Trophoblast cell (in vitro differentiated cells and primary cell): ENCODE measurements at regions not wholly inside any gene's neighbourhood (a gene's known extent, or its start where the extent isn't known, plus 50 kb on each side); places are given as distances from the start of the nearest gene placed in this dataset.
A peak's percentile ranks its signal among the peaks of the same experiment; 100 is the strongest.

Experiments used
- DNase-seq, 2 donors: peaks; one replicate each; pipeline ENCODE4 v3.0.0-alpha.2; 2016
- H2AFZ ChIP-seq: 2 replicates; pipeline ENCODE4 v1.6.1; 2013; ENCODE audit warnings: low read length, moderate library complexity, mild to moderate bottlenecking; ENCODE audit not compliant: insufficient read depth, poor library complexity
- H2AK5ac ChIP-seq: 2 replicates; pipeline ENCODE4 v1.6.1; 2013; ENCODE audit warnings: mild to moderate bottlenecking, low read length
- H2BK120ac ChIP-seq: 2 replicates; pipeline ENCODE4 v1.6.1; 2013; ENCODE audit warnings: low read length, mild to moderate bottlenecking, moderate library complexity; ENCODE audit not compliant: insufficient read depth, poor library complexity
- H2BK12ac ChIP-seq: 2 replicates; pipeline ENCODE4 v1.6.1; 2013; ENCODE audit warnings: mild to moderate bottlenecking, low read length, moderate library complexity
- H2BK5ac ChIP-seq: 2 replicates; pipeline ENCODE4 v1.6.1; 2013; ENCODE audit warnings: low read length, low read depth, moderate library complexity, mild to moderate bottlenecking; ENCODE audit not compliant: poor library complexity
- H3K14ac ChIP-seq: 2 replicates; pipeline ENCODE4 v1.6.1; 2013; ENCODE audit warnings: mild to moderate bottlenecking, low read length
- H3K18ac ChIP-seq: 2 replicates; pipeline ENCODE4 v1.6.1; 2013; ENCODE audit warnings: mild to moderate bottlenecking, low read length
- H3K23ac ChIP-seq: 2 replicates; pipeline ENCODE4 v1.6.1; 2013; ENCODE audit warnings: low read length
- H3K27ac ChIP-seq: 2 replicates; pipeline ENCODE4 v1.5.1; 2013; ENCODE audit warnings: low read depth, mild to moderate bottlenecking, inconsistent platforms, low read length, moderate library complexity
- H3K27me3 ChIP-seq: 2 replicates; pipeline ENCODE4 v1.6.1; 2013; ENCODE audit warnings: inconsistent platforms, mild to moderate bottlenecking, low read length, moderate library complexity; ENCODE audit not compliant: insufficient read depth
- H3K36me3 ChIP-seq, 2 experiments: 1 replicate in 1 of 2; 2 replicates in 1 of 2; pipeline ENCODE4 v1.6.1; 2013; ENCODE audit warnings: low read length in 2 of 2, mild to moderate bottlenecking in 2 of 2, moderate library complexity in 1 of 2; ENCODE audit not compliant: insufficient read depth in 2 of 2, control insufficient read depth in 1 of 2
- H3K4ac ChIP-seq: 2 replicates; pipeline ENCODE4 v1.6.1; 2013; ENCODE audit warnings: low read depth, mild to moderate bottlenecking, low read length, moderate library complexity
- H3K4me1 ChIP-seq, 2 experiments: 1 replicate in 1 of 2; 2 replicates in 1 of 2; pipeline ENCODE4 v1.6.1; 2013; ENCODE audit warnings: low read length in 2 of 2, mild to moderate bottlenecking in 2 of 2, moderate library complexity in 1 of 2; ENCODE audit not compliant: insufficient read depth in 2 of 2, control insufficient read depth in 1 of 2
- H3K4me2 ChIP-seq: 2 replicates; pipeline ENCODE4 v1.6.1; 2013; ENCODE audit warnings: inconsistent platforms, mild to moderate bottlenecking, low read length, moderate library complexity
- H3K4me3 ChIP-seq: 2 replicates; pipeline ENCODE4 v1.5.1; 2013; ENCODE audit warnings: mild to moderate bottlenecking, low read depth, low read length, inconsistent platforms
- H3K79me1 ChIP-seq: one replicate; pipeline ENCODE4 v1.6.1; 2013; ENCODE audit warnings: low read length
- H3K79me2 ChIP-seq: 2 replicates; pipeline ENCODE4 v1.6.1; 2013; ENCODE audit warnings: low read length, mild to moderate bottlenecking; ENCODE audit not compliant: control insufficient read depth, insufficient read depth, poor library complexity
- H3K9ac ChIP-seq: 2 replicates; pipeline ENCODE4 v1.6.1; 2013; ENCODE audit warnings: mild to moderate bottlenecking, low read length
- H3K9me3 ChIP-seq: 2 replicates; pipeline ENCODE4 v1.6.1; 2013; ENCODE audit warnings: low read depth, mild to moderate bottlenecking, control low read depth, inconsistent platforms, low read length; ENCODE audit not compliant: insufficient read depth
- H4K12ac ChIP-seq: 2 replicates; pipeline ENCODE4 v1.6.1; 2013; ENCODE audit warnings: low read depth, mild to moderate bottlenecking, low read length, moderate library complexity
- H4K8ac ChIP-seq: 2 replicates; pipeline ENCODE4 v1.6.1; 2013; ENCODE audit warnings: low read depth, mild to moderate bottlenecking, low read length, moderate library complexity
- H4K91ac ChIP-seq: one replicate; pipeline ENCODE4 v1.6.1; 2013; ENCODE audit warnings: low read depth, mild to moderate bottlenecking, low read length, moderate library complexity
- WGBS: extraction: QIAGEN DNeasy Blood & Tissue Kit; methylation state at CpG from one replicate; pipeline ENCODE4 v1.1.7; 2013; ENCODE audit warnings: missing lambda C conversion rate; ENCODE audit not compliant: insufficient read length, insufficient coverage; ENCODE audit errors: extremely low coverage; 5-methylcytosine and 5-hydroxymethylcytosine counted together

- no peak overlapping the region for H2BK120ac ChIP-seq
- no peak overlapping the region for H3K23ac ChIP-seq
- no peaks in the 10 kb centered on the region for H3K9me3 ChIP-seq
- no peaks in the 10 kb centered on the region for H3K36me3 ChIP-seq
- no peaks in the 10 kb centered on the region for H3K79me2 ChIP-seq
- no peak overlapping the region for H3K4ac ChIP-seq
- no peak overlapping the region for H4K91ac ChIP-seq
- no peak overlapping the region for H3K27ac ChIP-seq
- no CpG with 5 or more reads among the region's 2 CpGs for WGBS
- H2AK5ac ChIP-seq: no peak overlapping the region
- no peak overlapping the region for H3K4me3 ChIP-seq
- H2BK12ac ChIP-seq: no peak overlapping the region
- no peak overlapping the region for H3K4me2 ChIP-seq
- no peak overlapping the region for H4K8ac ChIP-seq
- no peak overlapping the region for H2BK5ac ChIP-seq
- no peaks in the 10 kb centered on the region for H3K27me3 ChIP-seq
- H3K4me1 ChIP-seq: no peaks in the 10 kb centered on the region
- no peak overlapping the region for H3K14ac ChIP-seq
- H4K12ac ChIP-seq: no peak overlapping the region
- H3K9ac ChIP-seq: no peak overlapping the region
- DNase-seq: peak; percentile 1 to 42
- H3K79me1 ChIP-seq: no peaks in the 10 kb centered on the region
- no peak overlapping the region for H2AFZ ChIP-seq
- H3K18ac ChIP-seq: no peak overlapping the region
Measured at GRCh38 chrX:44747969-44748368, 95.9 kb upstream of the DUSP21 start.

DNA sequence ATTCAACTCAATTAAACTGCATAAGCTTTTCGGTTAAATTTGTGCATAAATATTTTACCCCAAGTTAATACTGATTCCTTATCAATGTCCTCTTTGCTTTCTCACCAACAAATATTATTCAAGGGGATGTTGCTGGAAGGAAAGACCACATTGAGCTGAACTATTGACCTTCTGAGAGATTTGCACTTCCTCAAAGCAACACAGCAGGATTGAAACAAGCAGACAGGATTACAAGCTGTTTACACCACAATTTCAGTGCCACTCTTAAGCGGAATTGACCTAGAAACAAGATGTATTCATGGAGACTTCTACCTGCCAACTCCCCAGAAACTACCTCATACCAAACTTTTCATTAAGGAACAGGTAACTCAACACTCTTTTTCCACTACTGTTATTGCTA, 96.5 kb upstream of the DUSP21 start:
- Histone ChIP-seq H3K9me3 (no peaks in the 10 kb centered on the region), H2BK120ac (no peak overlapping the region), H3K27ac (no peak overlapping the region), H3K4ac (no peak overlapping the region), H3K14ac (no peak overlapping the region), H3K79me1 (no peaks in the 10 kb centered on the region), H3K4me1 (no peaks in the 10 kb centered on the region), H3K18ac (no peak overlapping the region), H2AFZ (no peak overlapping the region), H3K4me3 (no peak overlapping the region), H2AK5ac (no peak overlapping the region), H2BK12ac (no peak overlapping the region), H4K91ac (no peak overlapping the region), H4K12ac (no peak overlapping the region), H3K79me2 (no peaks in the 10 kb centered on the region), H2BK5ac (no peak overlapping the region), H3K9ac (no peak overlapping the region), H3K36me3 (no peaks in the 10 kb centered on the region), H3K27me3 (no peaks in the 10 kb centered on the region), H4K8ac (no peak overlapping the region), H3K23ac (no peak overlapping the region), H3K4me2 (no peak overlapping the region)
- no peak for DNase-seq
- no CpG with 5 or more reads among the region's 2 CpGs for WGBS

DNA sequence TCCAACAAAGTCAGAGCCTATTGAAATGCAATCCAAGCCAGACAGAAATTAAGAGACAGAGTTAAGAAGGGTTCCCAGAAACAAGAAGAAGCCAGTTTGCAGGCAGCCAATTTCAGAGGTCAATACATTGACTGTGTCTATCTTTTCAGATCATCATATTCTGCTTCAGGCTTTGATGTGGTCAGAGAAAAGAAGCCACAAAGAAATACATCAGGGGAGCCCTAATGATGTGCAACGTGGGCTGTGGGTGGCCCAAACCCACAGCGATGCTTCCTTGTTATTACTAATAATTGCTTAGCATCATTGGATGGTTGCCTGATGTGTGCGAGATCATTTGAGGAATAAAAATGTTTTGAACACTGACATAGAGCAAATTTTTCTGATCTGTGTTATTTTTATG, 99.0 kb upstream of the DUSP21 start:
- Histone ChIP-seq H4K12ac (no peak overlapping the region), H3K18ac (no peak overlapping the region), H3K9ac (no peak overlapping the region), H3K4me1 (no peaks in the 10 kb centered on the region), H3K79me2 (no peaks in the 10 kb centered on the region), H2BK120ac (no peak overlapping the region), H4K8ac (no peak overlapping the region), H3K27me3 (no peaks in the 10 kb centered on the region), H3K36me3 (no peaks in the 10 kb centered on the region), H3K4me2 (no peak overlapping the region), H2AFZ (no peak overlapping the region), H3K9me3 (no peaks in the 10 kb centered on the region), H3K27ac (no peak overlapping the region), H2AK5ac (no peak overlapping the region), H3K14ac (no peak overlapping the region), H4K91ac (no peak overlapping the region), H3K4me3 (no peak overlapping the region), H3K4ac (no peak overlapping the region), H3K23ac (no peak overlapping the region), H2BK12ac (no peak overlapping the region), H2BK5ac (no peak overlapping the region), H3K79me1 (no peaks in the 10 kb centered on the region)
- no CpG with 5 or more reads among the region's 3 CpGs for WGBS
- DNase-seq: no peak

- Histone ChIP-seq H3K36me3 (no peaks in the 10 kb centered on the region), H3K9ac (no peak overlapping the region), H2BK5ac (no peak overlapping the region), H3K4me1 (no peaks in the 10 kb centered on the region), H3K18ac (no peak overlapping the region), H3K27me3 (no peaks in the 10 kb centered on the region), H2BK12ac (no peak overlapping the region), H3K4me3 (no peak overlapping the region), H3K79me1 (no peaks in the 10 kb centered on the region), H3K4me2 (no peak overlapping the region), H3K4ac (no peak overlapping the region), H4K91ac (no peak overlapping the region), H2AFZ (no peak overlapping the region), H2BK120ac (no peak overlapping the region), H3K23ac (no peak overlapping the region), H4K12ac (no peak overlapping the region), H3K27ac (no peak overlapping the region), H3K79me2 (no peaks in the 10 kb centered on the region), H4K8ac (no peak overlapping the region), H3K14ac (no peak overlapping the region), H3K9me3 (no peaks in the 10 kb centered on the region), H2AK5ac (no peak overlapping the region)
- WGBS: no CpG with 5 or more reads among the region's 6 CpGs
- DNase-seq: no peak
Measured at GRCh38 chrX:44742480-44743155, 101.2 kb upstream of the DUSP21 start.
